ENCODE measurements at regions not wholly inside any gene's neighbourhood (a gene's known extent, or its start where the extent isn't known, plus 50 kb on each side); places are given as distances from the start of the nearest gene placed in this dataset.

GRCh38 chr11:59265735-59266134, 53.0 kb upstream of the MPEG1 start:
- DNase-seq: no peak
- Histone ChIP-seq H3K27me3 (ENCODE audit: control insufficient read depth in 1 of 2, insufficient read depth in 2 of 2, low read length in 1 of 2) (no peaks in the 10 kb centered on the region), H3K9me3 (ENCODE audit: control insufficient read depth, low read length) (no peaks in the 10 kb centered on the region), H3K27ac (ENCODE audit: low read depth in 1 of 2, low read length in 2 of 2) (no peak overlapping the region), H3K36me3 (ENCODE audit: control insufficient read depth in 1 of 2, insufficient read depth in 2 of 2, low read length in 1 of 2) (no peaks in the 10 kb centered on the region), H3K4me1 (ENCODE audit: control insufficient read depth in 1 of 2, insufficient read depth in 2 of 2, low read length in 2 of 2) (no peaks in the 10 kb centered on the region), H3K4me3 (ENCODE audit: low read length in 2 of 2) (no peak overlapping the region)
- ATAC-seq (ENCODE audit: low FRiP score): no peak
- 80 to 100% methylated on average over 1 of the region's 1 CpG for WGBS, 2 donors
- intact Hi-C loops (cut with DNase I): no loop called here

GRCh38 chr11:59264736-59265135, 52.0 kb upstream of the MPEG1 start:
- intact Hi-C loops (cut with DNase I): no loop called here
- H3K9me3 ChIP-seq (ENCODE audit: control insufficient read depth, low read length): no peaks in the 10 kb centered on the region
- H3K27me3 ChIP-seq (ENCODE audit: control insufficient read depth in 1 of 2, insufficient read depth in 2 of 2, low read length in 1 of 2): no peaks in the 10 kb centered on the region
- WGBS, 2 donors: 78 to 84% methylated on average over 8 of the region's 8 CpGs
- H3K36me3 ChIP-seq (ENCODE audit: control insufficient read depth in 1 of 2, insufficient read depth in 2 of 2, low read length in 1 of 2): no peaks in the 10 kb centered on the region
- H3K4me3 ChIP-seq (ENCODE audit: low read length in 2 of 2): no peak overlapping the region
- DNase-seq (no peak), ATAC-seq (ENCODE audit: low FRiP score) (no peak)
- H3K4me1 ChIP-seq (ENCODE audit: control insufficient read depth in 1 of 2, insufficient read depth in 2 of 2, low read length in 2 of 2): no peaks in the 10 kb centered on the region
- no peak overlapping the region for H3K27ac ChIP-seq (ENCODE audit: low read depth in 1 of 2, low read length in 2 of 2)

GRCh38 chr11:59263225-59263894, 50.6 kb upstream of the MPEG1 start:
- Histone ChIP-seq H3K4me1 (ENCODE audit: control insufficient read depth in 1 of 2, insufficient read depth in 2 of 2, low read length in 2 of 2) (no peaks in the 10 kb centered on the region), H3K27ac (ENCODE audit: low read depth in 1 of 2, low read length in 2 of 2) (no peak overlapping the region), H3K36me3 (ENCODE audit: control insufficient read depth in 1 of 2, insufficient read depth in 2 of 2, low read length in 1 of 2) (no peaks in the 10 kb centered on the region), H3K27me3 (ENCODE audit: control insufficient read depth in 1 of 2, insufficient read depth in 2 of 2, low read length in 1 of 2) (no peaks in the 10 kb centered on the region), H3K4me3 (ENCODE audit: low read length in 2 of 2) (no peak overlapping the region), H3K9me3 (ENCODE audit: control insufficient read depth, low read length) (no peaks in the 10 kb centered on the region)
- ATAC-seq (ENCODE audit: low FRiP score): no peak
- WGBS, 2 donors: 78 to 82% methylated on average over 9 of the region's 9 CpGs
- DNase-seq: no peak
- intact Hi-C loops (cut with DNase I): no loop called here

Data from aorta (tissue), 5 donors.